Skin epidermis (tissue), 12 donors: ENCODE measurements at regions not wholly inside any gene's neighbourhood (a gene's known extent, or its start where the extent isn't known, plus 50 kb on each side); places are given as distances from the start of the nearest gene placed in this dataset.

Experiments used
- H3K27ac ChIP-seq, 21 experiments: fragments of 200-600 bp; sonication (generic) in 11 of 21; one replicate each; pipeline ENCODE4 v1.5.0; 2020; ENCODE audit warnings: mild to moderate bottlenecking in 3 of 21, inconsistent platforms in 2 of 21, moderate library complexity in 2 of 21
- H3K4me3 ChIP-seq, 7 experiments: fragments of 200-600 bp; sonication (generic) in 2 of 7; one replicate each; pipeline ENCODE4 v1.5.0; 2020; ENCODE audit warnings: inconsistent platforms in 2 of 7, mild to moderate bottlenecking in 2 of 7, moderate library complexity in 1 of 7

- no peak overlapping the region for H3K4me3 ChIP-seq
- no peak overlapping the region for H3K27ac ChIP-seq
These were observed 326.9 kb upstream of the NECTIN3 start for GRCh38 chr3:110744723-110745122.

GRCh38 chr3:110749006-110749405 is 322.6 kb upstream of the NECTIN3 start:
- Histone ChIP-seq H3K27ac (no peak overlapping the region), H3K4me3 (no peak overlapping the region)

- no peak overlapping the region for H3K27ac ChIP-seq
- H3K4me3 ChIP-seq, result no peak overlapping the region
These were observed 321.4 kb upstream of the NECTIN3 start for GRCh38 chr3:110750201-110750600.

GRCh38 chr3:110752307-110752706 is 319.3 kb upstream of the NECTIN3 start:
- Histone ChIP-seq H3K4me3 (no peak overlapping the region), H3K27ac (no peak overlapping the region)

GRCh38 chr3:110753516-110753915 is 318.1 kb upstream of the NECTIN3 start:
- Histone ChIP-seq H3K27ac (no peak overlapping the region), H3K4me3 (no peak overlapping the region)

- no peak overlapping the region for H3K4me3 ChIP-seq
- no peak overlapping the region for H3K27ac ChIP-seq
These were observed 317.3 kb upstream of the NECTIN3 start for GRCh38 chr3:110754212-110754916.

- no peak overlapping the region for H3K4me3 ChIP-seq
- no peak overlapping the region for H3K27ac ChIP-seq
These were observed 316.3 kb upstream of the NECTIN3 start for GRCh38 chr3:110755345-110755744.

GRCh38 chr3:110756705-110757104 is 314.9 kb upstream of the NECTIN3 start:
- H3K27ac ChIP-seq, result no peak overlapping the region
- no peak overlapping the region for H3K4me3 ChIP-seq

GRCh38 chr3:110758208-110758607 is 313.4 kb upstream of the NECTIN3 start:
- Histone ChIP-seq H3K27ac (no peak overlapping the region), H3K4me3 (no peak overlapping the region)

GRCh38 chr3:110767156-110767555 is 304.5 kb upstream of the NECTIN3 start:
- H3K27ac ChIP-seq, result no peak overlapping the region
- no peak overlapping the region for H3K4me3 ChIP-seq

GRCh38 chr3:110767838-110768237 is 303.8 kb upstream of the NECTIN3 start:
- Histone ChIP-seq H3K27ac (no peak overlapping the region), H3K4me3 (no peak overlapping the region)

GRCh38 chr3:110773413-110773954 is 298.1 kb upstream of the NECTIN3 start:
- Histone ChIP-seq H3K4me3 (no peak overlapping the region), H3K27ac (no peak overlapping the region)

GRCh38 chr3:110774496-110775265 is 296.9 kb upstream of the NECTIN3 start:
- H3K27ac ChIP-seq, result no peak overlapping the region
- no peak overlapping the region for H3K4me3 ChIP-seq

GRCh38 chr3:110779581-110779980 is 292.0 kb upstream of the NECTIN3 start:
- no peak overlapping the region for H3K4me3 ChIP-seq
- H3K27ac ChIP-seq, result no peak overlapping the region

- Histone ChIP-seq H3K27ac (no peak overlapping the region), H3K4me3 (no peak overlapping the region)
These were observed 288.1 kb upstream of the NECTIN3 start for GRCh38 chr3:110783541-110783940.

GRCh38 chr3:110788794-110789193 is 282.8 kb upstream of the NECTIN3 start:
- Histone ChIP-seq H3K4me3 (no peak overlapping the region), H3K27ac (no peak overlapping the region)

- no peak overlapping the region for H3K4me3 ChIP-seq
- no peak overlapping the region for H3K27ac ChIP-seq
These were observed 282.3 kb upstream of the NECTIN3 start for GRCh38 chr3:110789315-110789714.

GRCh38 chr3:110790631-110791030 is 281.0 kb upstream of the NECTIN3 start:
- Histone ChIP-seq H3K27ac (no peak overlapping the region), H3K4me3 (no peak overlapping the region)

- H3K27ac ChIP-seq, result no peak overlapping the region
These were observed 279.5 kb upstream of the NECTIN3 start for GRCh38 chr3:110791995-110792686.

GRCh38 chr3:110793611-110794010 is 278.0 kb upstream of the NECTIN3 start:
- H3K4me3 ChIP-seq, result no peak overlapping the region
- no peak overlapping the region for H3K27ac ChIP-seq

More at GRCh38 chr3:110791995-110792686, 279.5 kb upstream of the NECTIN3 start:
- H3K4me3 ChIP-seq, result no peak overlapping the region
